ENCODE measurements at regions not wholly inside any gene's neighbourhood (a gene's known extent, or its start where the extent isn't known, plus 50 kb on each side); places are given as distances from the start of the nearest gene placed in this dataset.

DNA sequence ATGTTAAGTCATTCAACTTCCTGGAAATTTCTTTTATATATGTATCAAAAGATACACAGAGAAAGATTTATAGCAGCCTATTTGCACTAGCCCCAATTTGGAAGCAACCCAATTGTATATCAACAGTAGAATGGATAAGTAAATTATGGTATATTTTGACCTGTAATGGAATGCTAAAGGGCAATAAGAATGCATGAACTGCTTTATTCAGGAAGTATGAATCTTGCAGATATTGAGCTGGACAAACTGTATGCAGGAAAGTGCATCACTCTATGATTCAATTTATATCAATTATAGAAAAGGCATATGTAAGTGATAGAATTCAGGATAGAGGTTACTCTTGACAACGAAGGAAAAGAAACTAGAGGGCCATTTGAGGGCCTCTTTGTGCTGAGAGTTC is 913.1 kb upstream of the FBXO33 start:
- no peak for TF ChIP-seq TAF1 (IDR thresholded peaks at IDR 0.05; ENCODE audit: low read depth)
- TF ChIP-seq EZH2 (IDR thresholded peaks at IDR 0.05; ENCODE audit: borderline replicate concordance, insufficient read depth, low read length, poor library complexity, severe bottlenecking) = no peak

All from neural cell (in vitro differentiated cells).